NCI-H526 (cell line): ENCODE measurements at regions not wholly inside any gene's neighbourhood (a gene's known extent, or its start where the extent isn't known, plus 50 kb on each side); places are given as distances from the start of the nearest gene placed in this dataset.
A peak's percentile ranks its signal among the peaks of the same experiment; 100 is the strongest.

Source experiments
- DNase-seq, 2 experiments: peaks; one replicate each; lab custom pipeline; 2025; lab: John Stamatoyannopoulos, UW

DNA sequence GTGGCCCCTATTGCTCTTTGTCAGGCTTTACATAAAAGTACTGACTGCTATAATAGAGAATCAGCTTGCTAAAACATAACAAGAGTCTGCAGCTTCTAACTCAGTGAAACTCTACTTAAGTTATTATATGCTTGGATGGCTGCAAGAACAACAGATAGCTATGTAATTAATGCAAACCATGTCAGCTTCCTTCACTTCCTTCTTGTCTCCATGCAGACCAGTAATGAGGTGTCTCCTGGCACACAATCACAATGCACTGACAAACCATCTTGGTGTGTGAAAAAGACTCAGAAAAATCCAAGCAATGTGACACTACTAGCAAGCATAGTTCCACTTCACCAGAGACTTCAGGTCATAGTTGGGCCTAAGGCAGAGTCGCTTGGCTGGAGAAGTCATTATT, 2068.9 kb upstream of the PIK3C3 start:
- no peak for DNase-seq

DNA sequence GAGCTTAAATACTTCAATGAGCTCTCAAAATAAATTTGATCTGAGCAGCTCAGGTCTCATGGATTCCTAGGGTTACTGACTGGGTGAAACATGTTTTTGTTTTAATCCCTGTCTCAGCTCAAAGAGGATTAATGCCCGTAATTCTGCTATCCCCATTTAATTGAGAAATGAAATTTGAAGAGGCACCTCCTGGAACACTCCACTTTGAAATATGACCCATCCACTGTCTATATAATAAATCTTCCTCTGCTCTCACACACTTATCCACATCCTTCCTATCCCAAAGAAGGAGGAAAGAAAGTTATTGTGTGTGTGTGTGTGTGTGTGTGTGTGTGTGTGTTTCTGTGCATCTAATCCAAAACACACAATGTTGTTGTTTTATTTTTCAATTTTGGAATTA, 2082.4 kb upstream of the PIK3C3 start:
- no peak for DNase-seq

DNA sequence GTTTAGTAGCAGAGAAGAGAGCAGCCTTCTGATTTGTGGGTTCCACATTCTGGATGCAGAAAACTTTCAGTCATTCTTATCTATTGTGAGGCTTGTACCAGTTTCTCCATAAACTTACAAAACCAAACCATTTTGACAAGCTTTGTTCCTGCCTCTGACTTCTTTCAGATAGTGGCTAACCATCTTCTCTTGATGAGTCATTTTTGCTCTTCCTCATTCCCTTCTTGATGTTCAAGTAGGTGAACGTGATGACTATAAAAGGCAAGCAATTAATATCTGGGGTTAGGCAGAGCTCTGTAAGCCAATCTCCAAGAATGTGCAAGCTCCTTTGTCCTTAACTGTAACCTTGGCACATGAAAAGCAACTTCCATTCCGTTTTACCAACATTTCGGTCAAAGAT, 2083.1 kb upstream of the PIK3C3 start:
- no peak for DNase-seq

DNA sequence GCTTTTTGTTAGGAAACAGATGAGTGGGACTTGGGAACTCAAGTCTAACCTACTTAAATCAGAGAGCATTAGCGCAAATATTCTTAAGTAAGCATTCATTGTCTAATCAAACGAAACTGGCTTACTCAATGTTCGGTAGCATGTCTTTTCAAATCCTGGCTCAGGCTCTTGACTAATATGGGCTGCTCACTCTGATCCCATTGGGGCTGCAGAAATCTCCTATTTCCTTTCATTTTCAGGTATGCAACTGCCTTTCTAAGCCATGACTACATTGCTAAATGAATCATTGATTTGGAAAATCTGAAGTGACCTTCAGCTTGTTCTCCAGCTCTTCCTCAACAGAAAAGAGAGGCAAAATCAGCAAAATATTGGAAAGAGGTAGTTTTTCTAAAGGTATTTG, 2084.4 kb upstream of the PIK3C3 start:
- DNase-seq, result no peak

DNA sequence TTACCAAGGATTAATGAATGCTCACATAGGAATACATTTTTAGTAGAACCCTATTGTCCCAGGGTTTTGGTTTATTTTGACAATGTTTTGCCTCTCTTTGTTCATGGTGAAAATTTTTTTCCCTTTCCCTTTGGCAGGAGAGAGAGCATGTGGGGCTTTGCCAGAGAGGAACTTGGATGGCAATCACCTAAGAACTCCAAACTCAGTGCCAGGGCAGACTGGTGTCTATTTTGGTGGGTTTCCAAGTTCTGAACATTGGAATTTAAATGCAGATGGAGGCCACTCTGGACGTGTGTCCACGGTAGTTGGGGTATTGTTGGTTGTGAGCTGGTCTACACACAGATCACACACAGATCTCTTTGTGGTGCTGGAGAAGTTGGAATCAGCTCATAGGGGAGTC, 2091.1 kb upstream of the PIK3C3 start:
- no peak for DNase-seq

DNA sequence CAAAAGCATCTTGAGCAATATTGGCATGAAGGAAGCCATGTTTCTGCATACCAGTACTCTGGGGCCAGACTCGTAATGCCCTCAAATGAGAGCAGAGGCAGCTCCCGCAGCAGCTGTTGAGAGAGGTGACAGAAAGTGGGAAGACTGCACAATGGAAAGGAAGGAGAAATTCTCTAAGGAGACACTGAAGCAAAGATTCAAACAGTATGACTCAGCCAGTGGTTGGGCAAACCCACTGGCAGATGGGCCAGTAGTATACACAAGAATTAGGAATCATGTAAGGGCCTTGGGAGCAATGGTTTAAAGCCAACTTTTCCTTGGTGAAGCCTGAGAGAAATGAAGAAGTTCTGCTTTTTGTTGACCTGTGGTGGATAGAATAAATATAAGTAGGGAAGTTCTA, 2092.7 kb upstream of the PIK3C3 start:
- no peak for DNase-seq

DNA sequence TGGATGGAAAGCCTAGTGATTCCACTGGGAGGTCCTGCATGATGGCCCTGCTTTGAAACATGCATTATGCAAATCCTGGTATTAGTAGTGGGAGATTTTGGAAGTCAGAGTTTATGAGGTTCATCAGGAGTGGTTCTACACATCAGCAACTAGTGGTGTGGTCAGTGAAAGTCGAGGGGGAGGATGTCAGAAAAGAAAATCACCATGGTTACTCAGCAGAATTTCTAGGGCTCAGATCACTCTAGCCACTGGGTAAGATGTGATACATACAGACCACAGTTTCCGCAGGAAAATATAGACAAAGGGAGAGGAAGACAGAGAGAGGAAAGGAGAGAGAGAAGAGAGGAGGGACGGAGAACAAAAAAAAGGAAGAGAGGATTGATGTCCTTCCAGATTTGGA, 2100.7 kb upstream of the PIK3C3 start:
- DNase-seq, result no peak

DNA sequence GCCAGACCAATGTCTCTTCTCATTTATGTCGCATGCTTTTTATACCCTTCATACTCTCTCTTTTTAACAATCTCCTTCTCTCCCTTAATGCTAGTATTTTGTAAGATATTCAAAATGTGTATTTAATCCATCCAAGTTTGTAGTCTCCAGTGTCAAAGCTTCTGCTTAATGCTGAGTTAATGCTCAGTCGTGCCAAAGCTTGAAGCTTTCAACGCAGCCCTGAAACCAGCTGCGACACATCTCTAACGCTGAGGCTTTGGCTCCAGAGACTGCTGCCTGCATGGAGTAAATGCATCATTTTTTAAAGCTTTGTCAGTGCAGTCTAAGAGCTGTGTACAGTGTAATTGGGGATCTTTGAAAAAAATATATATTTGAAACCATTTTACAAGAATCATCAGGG, 2108.8 kb upstream of the PIK3C3 start:
- DNase-seq, result no peak

DNA sequence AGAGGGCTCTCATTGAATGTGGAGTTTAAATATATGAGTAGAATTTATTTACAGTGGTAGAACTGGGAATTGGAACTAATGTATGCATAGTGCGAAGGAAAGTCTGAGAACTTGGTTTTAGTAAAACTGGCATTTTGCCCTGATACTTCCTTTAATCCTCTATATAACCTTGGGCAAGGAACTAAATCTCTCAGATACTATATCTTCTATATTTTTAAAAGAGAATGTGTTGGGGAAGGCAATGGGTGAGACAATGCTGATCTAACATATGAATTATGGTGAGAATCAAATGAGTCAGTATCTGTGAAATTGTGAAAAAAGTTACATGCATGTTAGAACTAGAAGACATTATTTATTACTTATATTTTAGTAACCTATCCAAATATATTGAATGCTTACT, 2109.4 kb upstream of the PIK3C3 start:
- no peak for DNase-seq

DNA sequence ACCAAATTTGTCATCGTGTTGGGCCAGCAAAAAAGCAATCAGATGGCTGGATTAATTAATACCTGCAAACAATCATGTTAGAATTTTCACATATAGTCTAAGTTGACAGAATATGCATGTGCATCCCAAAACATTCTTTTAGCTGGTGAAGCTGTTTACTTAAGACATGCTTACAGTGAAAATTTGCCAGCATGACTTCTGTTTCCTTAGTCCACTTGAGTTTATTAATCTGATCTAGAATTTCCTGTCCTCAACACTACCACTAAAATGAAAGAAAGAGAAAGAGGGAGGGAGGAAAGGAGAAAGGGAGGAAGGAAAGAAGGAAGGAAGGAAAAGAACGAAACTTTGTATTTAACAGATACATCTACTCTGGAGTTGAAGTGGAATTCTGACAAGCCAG, 2109.9 kb upstream of the PIK3C3 start:
- DNase-seq, result no peak

DNA sequence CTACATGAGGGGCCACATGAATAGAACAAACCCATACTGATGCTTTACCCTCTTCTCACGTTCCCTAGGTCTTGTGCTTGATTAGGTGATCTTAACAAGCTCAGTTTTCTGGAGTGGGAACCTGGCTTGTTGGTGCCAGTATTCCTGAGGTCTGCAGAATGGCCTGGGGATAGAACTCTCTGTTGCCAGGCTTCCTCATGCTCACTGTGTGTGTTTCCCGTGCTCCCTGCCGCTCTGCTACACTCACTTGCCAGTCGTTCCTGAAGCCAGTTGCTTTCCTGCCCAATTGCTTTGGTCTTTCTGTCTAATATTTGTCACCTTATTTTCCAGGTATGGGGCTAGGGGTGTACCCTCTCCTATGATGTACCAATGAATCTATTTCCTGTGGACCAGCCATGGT, 2111.5 kb upstream of the PIK3C3 start:
- DNase-seq, result no peak

DNA sequence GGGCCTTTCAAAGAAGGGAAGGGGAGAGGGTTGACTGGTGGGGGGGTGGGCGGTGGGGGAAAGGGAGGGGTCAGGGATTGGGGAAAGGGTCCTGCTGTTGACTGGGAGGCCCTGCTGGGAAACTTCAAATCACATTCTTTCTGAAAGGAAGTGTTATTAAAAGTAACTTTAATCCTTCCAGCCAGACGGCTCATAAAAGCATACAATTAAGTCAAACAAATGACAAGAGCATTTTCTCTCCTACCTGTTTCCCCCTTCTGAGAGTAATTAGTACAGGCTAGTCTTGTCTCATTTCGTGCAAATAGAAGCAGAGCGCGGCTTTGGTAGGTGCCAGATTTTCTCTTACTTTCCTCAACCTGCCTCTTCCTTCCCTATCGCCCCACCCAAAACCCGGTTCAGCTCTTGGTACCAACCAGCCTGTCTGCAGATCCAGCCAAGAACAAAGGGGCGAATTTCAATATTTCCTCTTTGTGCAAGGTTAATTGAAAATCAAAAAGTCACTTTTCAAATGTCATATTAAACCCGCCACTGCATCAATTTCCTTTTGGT, 2112.6 kb upstream of the PIK3C3 start:
- DNase-seq, result no peak

DNA sequence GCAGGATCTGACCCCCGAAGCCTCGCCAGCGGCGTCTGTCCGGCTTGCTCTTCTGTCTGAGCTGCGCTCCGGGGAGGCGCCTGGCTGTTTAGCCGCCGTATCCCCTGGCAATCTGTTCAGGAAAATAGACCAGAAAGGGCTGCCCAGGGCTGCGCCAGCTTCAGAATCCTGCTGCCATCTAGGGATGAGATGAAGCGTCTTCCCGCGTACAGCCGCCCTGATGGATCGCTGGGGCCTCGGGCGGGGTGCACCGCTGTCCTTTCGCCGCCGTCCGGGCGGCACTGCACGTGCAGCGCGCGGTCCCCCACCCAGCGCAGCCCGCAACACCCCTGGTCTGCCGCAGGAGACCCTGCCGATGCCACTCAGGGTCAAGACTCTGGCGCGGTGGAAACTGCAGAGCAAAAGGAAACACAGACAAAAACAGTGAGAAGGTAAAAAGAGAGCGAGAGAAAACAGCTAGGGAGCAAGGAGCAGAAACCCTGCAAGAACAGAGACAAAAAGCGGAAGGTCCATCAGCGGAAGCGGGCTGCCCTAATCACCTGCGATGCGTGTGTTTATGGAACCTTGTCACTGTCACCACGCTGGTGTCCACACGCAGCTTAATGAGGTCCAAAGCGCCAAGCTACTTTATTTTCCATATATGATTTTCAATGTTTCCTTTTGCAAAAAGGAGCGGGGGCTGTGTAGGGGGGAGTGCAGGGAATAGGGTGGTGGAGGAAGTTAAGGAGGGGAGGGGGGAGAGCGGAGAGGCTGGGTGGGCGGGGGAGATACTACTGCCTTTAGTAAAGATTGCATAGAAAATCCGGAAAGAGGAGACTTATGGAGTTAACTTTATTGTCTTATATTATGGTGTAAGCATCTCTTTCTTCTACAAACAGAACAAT, 2113.3 kb upstream of the PIK3C3 start:
- peak; percentile 22 to 71 for DNase-seq

DNA sequence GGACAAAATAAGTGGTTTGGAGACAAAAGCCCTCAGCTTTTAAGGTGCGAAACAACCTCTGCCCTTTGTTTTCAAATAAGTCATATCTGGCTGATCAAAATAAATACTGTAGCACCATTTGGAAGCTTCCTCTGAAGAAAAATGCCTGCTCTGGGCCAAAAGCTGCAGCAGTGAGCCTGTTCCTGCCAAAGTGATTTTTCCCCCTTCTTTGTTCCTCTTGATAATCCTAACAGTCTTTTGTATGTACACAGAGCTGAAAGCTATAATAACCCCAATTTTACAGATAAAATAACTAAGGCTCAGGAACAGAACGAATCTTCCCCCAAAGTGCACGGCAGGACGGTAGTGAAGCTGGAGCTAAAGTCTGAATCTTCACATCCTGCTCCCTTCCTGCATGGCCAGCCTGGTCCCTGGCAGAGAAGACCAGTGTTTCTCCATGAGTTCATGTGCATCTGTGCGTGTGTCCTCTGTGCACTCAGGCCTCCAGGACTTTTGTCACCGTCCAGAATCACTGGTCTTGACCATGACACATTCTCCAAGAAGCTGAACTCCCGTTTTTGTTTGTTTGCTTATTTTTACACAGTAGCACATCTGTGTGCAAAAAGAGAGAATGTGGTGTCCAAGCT, 2114.1 kb upstream of the PIK3C3 start:
- no peak for DNase-seq

DNA sequence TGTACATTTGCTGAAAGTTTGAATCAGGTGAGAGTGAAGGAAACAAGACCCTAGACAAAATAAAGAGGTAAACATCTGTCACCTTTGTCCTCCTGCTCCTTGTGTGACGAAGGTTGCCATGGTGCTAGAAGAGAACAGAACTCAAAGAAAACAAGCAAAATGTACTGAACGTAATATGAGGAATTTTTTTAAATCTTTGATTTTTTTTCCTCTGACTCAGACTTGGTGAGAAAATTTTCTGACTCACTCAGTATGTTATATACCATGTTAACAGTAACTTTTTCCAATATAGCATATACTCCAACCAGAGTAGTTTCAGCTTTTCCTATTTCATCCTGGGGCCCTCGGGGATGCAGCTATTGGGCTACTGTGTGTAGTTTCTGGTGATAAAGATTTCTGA, 2114.6 kb upstream of the PIK3C3 start:
- no peak for DNase-seq

DNA sequence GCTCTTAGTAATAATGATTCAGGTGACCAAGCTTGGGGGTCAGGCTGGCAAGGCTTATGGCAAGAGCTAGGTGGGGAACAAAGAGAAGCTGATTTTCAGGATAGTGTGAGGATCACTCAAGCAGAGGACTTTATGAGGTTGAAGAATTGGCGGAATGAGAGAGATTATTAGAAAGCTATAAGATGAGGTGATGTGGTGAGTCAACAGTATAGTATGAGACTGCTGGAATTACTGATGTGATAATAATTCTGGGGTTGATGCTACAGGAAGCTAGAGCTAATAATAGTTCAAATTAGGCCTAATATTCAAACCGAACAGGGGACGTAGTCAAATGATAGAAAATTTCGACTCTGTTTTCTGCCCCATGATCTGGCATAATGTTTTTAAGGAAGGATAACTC, 2115.3 kb upstream of the PIK3C3 start:
- DNase-seq, result no peak

DNA sequence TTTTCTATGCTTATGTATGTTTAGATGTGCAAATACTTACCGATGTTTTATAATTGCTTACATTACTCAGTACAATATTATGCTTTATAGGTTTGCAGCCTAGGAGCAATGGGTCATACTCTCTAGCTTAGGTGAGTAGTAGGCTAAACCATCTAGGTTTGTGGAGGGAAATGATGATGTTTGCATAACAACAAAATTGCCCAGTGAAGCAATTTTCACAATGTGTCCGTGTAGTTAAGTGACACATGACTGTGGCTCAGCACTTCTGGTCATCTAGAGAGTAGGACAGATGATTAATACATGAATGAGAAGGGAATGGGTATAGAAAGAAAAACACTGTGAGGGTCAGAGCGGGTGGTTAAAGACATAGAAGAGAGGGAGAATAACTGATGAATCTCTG, 2116.2 kb upstream of the PIK3C3 start:
- DNase-seq, result no peak

DNA sequence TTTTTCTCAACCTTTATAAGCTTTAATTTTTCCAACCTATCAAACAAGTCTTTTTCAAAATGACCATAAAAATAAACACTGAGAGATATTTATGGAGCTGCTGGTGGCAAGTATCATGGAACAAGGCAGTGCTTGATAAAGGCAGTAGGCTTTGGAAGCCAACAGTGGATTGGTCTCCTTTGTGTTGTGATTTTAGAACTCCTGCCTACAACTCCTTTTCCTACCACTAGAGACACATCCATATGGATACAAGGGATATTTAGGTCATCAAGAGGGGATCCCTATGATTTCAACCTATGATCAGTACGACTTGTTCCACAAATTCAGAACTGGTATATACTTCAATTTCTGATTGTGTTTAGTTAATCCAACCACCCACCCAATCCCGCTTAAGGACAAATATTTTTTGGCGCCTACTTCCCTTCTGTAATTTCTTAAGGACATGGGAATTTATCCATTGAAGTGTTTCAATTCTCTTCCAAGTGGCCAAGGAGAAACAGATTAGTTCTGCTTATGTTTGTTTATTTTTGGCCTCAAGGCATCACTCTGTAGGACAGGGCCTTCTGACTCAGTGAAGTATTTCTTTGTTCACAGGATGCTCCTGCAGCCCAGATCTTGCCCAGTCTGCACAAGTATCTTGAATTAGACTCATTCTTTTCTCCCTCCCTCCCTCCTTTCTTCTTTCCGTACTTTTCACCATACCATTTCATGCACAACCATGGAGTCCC, 2119.6 kb upstream of the PIK3C3 start:
- DNase-seq, result no peak

DNA sequence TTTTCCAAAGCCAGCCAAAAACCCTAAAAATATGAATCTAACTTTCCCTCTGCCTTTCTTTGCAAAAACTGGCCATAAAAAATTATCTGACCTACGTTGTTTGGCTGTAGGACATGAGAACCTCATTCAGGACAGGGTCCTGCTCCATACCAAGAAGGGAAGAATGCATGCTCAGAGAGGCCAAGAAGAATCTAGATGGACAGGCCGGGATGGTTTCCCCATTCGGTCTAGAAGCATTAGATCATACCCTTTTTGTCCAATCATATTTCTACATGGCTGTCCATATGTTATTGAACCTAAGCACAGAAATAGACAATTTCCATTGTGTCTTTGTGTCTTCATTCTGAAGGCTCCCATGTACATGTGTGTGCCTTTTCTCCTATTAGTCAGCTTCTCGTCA, 2120.4 kb upstream of the PIK3C3 start:
- DNase-seq, result no peak

DNA sequence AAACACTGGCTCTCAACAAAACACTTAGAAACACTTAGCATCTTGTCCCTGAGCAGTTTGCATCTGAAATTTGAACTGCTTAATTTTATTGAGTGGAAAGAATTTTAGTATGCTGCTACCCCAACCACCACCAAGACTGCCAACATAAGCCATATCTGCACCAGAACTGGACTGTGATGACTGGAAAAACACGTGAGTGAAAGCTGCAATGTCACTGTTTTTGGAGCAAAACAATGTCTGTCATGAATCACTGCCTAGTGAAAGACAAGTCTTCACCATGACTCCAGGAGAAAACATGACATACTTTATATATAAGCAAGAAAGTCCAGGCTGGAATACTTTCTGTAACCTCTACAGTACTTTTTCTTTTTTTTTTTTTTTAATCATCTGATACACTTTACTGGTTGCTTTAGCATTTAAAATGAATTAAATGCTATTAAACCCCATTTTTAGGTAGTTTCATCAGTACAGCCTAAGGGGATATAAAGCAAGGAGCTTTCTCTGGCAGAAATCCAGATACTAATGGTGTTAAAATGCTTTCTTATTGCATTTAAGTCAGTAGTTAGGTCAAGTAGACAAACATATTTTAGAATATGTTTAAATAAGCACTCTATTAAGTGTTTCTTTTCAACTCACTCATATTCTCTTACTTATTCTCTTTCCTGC, 2129.4 kb upstream of the PIK3C3 start:
- no peak for DNase-seq

DNA sequence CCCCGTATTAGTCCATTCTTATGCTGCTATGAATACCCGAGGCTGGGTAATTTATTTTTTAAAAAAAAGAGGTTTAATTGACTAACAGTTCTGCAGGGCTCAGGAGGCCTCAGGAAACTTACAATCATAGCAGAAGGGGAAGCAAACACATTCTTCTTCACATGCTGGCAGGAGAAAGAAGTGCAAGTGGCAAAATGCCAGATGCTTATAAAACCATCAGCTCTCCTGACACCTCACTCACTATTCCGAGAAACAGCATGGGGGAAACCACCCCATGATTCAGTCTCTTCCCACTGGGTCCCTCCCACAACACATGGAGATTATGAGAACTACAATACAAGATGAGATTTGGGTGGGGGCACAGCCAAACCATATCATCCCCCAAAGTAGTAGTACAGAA, 2148.5 kb upstream of the PIK3C3 start:
- no peak for DNase-seq

DNA sequence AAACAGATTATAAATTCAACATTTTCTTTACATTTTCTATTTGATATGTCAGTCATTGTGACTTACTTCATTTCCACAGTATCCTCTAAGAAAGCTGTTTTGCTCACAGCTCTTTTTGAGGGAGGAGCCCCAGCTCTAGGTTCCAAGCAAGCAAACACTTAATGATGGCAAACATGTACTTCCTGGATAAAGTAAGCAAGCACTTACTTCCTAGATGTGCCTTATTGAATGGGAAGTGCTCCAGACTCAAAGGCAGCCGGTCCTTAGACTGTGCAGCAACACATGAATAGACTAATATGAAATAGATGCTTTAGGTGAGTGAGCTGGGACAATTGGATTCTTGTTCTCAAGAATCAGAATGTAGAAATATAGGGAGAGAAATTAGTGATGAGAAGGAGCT, 2149.8 kb upstream of the PIK3C3 start:
- DNase-seq, result no peak
